HS-5 (cell line): ENCODE measurements at regions not wholly inside any gene's neighbourhood (a gene's known extent, or its start where the extent isn't known, plus 50 kb on each side); places are given as distances from the start of the nearest gene placed in this dataset.
A peak's percentile ranks its signal among the peaks of the same experiment; 100 is the strongest.

Source experiments
- DNase-seq: peaks from one replicate; pipeline ENCODE4 v3.0.0-alpha.2; 2012; ENCODE audit warnings: low read depth

GRCh38 chr18:73735836-73736235 is 411.8 kb downstream of the FBXO15 start:
- no peak for DNase-seq

- DNase-seq = no peak
Observed at GRCh38 chr18:73733806-73734314, 413.8 kb downstream of the FBXO15 start.

- no peak for DNase-seq
Observed at GRCh38 chr18:73733376-73733775, 414.3 kb downstream of the FBXO15 start.

GRCh38 chr18:73728657-73729056 is 419.0 kb downstream of the FBXO15 start:
- DNase-seq = no peak

- DNase-seq = no peak
Observed at GRCh38 chr18:73724958-73725357, 422.7 kb downstream of the FBXO15 start.

GRCh38 chr18:73719611-73720010 is 428.0 kb downstream of the FBXO15 start:
- no peak for DNase-seq

GRCh38 chr18:73717570-73717969 is 430.1 kb downstream of the FBXO15 start:
- DNase-seq = no peak

- no peak for DNase-seq
Observed at GRCh38 chr18:73715210-73715670, 432.4 kb downstream of the FBXO15 start.

- no peak for DNase-seq
Observed at GRCh38 chr18:73714466-73714865, 433.2 kb downstream of the FBXO15 start.

GRCh38 chr18:73711256-73711655 is 436.4 kb downstream of the FBXO15 start:
- no peak for DNase-seq

GRCh38 chr18:73708591-73708990 is 439.0 kb downstream of the FBXO15 start:
- no peak for DNase-seq

GRCh38 chr18:73707035-73707434 is 440.6 kb downstream of the FBXO15 start:
- DNase-seq = no peak

GRCh38 chr18:73697353-73697752 is 450.3 kb downstream of the FBXO15 start:
- no peak for DNase-seq

- no peak for DNase-seq
Observed at GRCh38 chr18:73696698-73697097, 450.9 kb downstream of the FBXO15 start.

GRCh38 chr18:73696171-73696570 is 451.5 kb downstream of the FBXO15 start:
- DNase-seq = no peak

GRCh38 chr18:73693091-73693490 is 454.5 kb downstream of the FBXO15 start:
- no peak for DNase-seq

GRCh38 chr18:73691624-73692023 is 456.0 kb downstream of the FBXO15 start:
- no peak for DNase-seq

- DNase-seq = no peak
Observed at GRCh38 chr18:73691118-73691517, 456.5 kb downstream of the FBXO15 start.

GRCh38 chr18:73690222-73690621 is 457.4 kb downstream of the FBXO15 start:
- no peak for DNase-seq

GRCh38 chr18:73688851-73689711 is 458.6 kb downstream of the FBXO15 start:
- DNase-seq = peak; percentile 89

- no peak for DNase-seq
Observed at GRCh38 chr18:73688161-73688560, 459.5 kb downstream of the FBXO15 start.

GRCh38 chr18:73684647-73685046 is 463.0 kb downstream of the FBXO15 start:
- DNase-seq = no peak

- DNase-seq = no peak
Observed at GRCh38 chr18:73683409-73684238, 464.0 kb downstream of the FBXO15 start.
